Stimulated activated CD4-positive, alpha-beta T cell treated with anti-CD3 and anti-CD28 coated beads, Interleukin-12 subunit alpha, Interleukin-12 subunit beta, amount 100 ng/mL, for 48 hours (primary cell): ENCODE measurements at regions not wholly inside any gene's neighbourhood (a gene's known extent, or its start where the extent isn't known, plus 50 kb on each side); places are given as distances from the start of the nearest gene placed in this dataset.

Experiments
- DNase-seq, 3 donors: peaks; one replicate each; pipeline ENCODE4 v3.0.0-alpha.2; 2020; ENCODE audit warnings: low read depth in 2 of 3, low spot score in 1 of 3

DNA sequence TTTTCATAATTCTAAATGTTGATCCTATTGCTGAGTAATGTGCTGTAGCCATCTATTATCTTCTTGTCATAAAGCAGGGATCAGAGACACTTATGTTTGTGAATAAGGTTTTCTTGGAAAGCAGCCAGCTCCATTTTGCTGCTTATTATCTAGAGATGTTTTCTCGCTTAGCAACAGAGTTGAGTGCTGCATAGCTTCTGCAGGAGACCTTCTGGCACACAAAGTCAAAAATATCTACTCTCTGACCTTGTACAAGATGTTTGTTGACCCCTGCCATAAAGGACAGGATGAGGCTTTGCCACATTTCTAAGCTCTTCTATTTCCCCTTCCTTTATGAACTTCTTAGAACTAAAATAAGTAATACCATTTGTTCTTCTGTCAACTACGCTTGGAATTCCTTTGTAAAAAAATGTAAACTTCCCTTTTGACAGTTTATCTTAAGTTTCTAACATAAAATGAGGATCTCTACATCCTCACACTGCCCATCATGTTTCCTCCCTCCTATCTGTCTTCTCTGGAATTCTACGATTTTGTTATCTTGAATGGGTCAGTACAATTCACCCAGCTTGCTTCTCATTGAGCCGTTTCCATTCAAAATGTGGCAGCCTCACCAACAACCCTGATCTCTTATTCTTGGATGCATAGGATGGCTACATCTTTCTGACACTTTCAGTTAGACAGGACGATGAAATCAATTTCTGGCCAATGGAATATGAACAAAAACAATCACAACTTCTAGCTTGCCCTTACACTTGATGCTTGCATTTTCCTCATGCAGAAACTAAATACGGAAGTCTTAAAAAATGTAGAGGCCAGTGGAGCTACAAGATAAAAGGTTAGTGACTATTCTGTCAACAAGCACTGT is 1377.0 kb downstream of the SUCLG1 start:
- no peak for DNase-seq

DNA sequence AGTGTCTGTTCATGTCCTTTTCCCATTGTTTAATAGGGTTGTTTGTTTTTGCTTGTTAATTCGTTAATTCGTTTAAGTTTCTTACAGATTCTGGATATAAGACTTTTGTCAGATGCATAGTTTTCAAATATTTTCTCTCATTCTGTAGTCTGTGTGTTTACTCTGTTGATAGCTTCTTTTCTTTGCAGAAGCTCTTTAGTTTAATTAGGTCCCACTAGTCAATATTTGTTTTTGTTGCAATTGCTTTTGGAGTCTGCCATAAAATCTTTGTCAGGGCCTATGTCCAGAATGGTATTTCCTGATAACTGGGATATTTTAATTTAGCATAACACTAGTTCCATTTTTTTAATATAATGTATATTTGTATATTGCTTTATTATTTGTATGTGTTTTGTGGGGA is 1380.1 kb downstream of the SUCLG1 start:
- DNase-seq, result no peak

- DNase-seq, result no peak
Measured at GRCh38 chr2:83072767-83073166, 1386.3 kb downstream of the SUCLG1 start.

DNA sequence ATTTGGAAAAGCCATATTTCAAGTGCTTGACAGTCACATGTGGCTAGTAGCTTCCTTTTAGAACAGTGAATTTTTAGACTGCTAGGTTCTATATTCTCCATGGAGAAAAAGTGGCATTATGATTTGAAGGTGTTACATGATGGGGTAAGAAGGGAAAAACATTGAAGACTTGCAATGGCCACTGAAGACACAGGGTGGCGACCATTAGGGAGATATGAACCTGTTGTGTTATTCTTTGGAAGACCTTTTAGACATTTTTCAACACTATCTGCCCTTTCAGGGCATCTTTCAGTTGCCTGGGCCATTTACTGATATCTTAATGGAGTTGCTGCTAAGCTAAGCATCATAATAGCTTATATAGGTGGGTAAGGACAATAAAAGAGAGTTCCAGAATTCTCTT is 1387.2 kb downstream of the SUCLG1 start:
- no peak for DNase-seq

DNA sequence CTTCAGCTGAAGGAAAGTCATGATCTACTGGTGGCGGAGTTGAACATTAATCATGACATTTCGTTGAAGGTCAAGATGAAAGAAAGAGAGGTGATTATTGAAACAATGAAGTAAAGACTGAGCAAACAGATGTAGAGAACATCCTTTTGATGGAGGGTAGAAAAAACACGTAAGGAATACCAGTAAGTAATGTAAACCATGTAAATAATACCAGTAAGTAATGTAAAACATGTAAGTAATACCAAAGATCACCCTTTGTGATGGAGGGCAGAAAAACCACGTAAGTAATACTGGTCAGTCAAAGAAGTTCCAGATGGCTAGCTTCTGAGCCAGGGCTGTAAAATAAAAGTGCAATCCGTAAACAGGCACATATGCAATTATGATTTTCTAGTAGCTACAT is 1387.7 kb downstream of the SUCLG1 start:
- DNase-seq, result no peak

- DNase-seq, result no peak
Measured at GRCh38 chr2:83069724-83070123, 1389.4 kb downstream of the SUCLG1 start.

GRCh38 chr2:83068714-83069113 is 1390.4 kb downstream of the SUCLG1 start:
- DNase-seq, result no peak

DNA sequence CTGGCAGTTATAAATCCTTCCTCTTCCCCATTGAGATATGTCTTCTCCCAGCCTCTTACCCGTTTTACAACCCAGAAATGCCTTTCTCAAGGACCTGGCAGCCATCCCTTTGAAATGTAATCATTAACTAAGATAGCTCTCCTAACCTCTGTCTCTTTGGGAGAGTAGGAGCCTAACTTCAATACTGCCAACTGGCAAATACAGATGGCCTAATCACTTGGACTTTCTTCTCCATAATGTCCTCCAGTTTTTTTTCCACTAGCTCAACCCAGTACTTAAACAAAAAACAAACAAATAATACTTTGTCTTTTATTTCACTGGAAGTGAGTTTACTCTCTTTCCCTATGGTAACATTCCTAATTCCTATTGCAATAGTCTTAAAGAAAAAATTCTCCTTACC is 1391.1 kb downstream of the SUCLG1 start:
- DNase-seq, result no peak

DNA sequence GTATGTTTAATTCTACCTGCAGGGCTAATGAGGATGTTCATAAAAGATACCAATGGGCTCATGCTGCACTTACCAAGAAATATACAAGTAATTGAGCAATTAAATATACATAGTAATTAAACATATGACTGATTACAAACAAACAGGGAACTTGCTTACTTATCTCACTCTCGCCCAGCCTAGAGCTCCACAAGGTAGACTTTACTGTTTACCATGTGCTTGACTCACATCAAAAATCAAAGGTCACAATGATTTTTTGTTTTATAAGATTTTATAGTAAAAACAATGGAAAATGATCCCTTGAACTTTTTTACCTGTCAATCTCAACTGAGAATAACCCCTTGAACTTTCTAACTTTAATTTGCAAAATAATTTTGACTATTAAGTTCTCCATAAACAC is 1395.1 kb downstream of the SUCLG1 start:
- DNase-seq, result no peak

GRCh38 chr2:83063511-83063910 is 1395.6 kb downstream of the SUCLG1 start:
- no peak for DNase-seq

DNA sequence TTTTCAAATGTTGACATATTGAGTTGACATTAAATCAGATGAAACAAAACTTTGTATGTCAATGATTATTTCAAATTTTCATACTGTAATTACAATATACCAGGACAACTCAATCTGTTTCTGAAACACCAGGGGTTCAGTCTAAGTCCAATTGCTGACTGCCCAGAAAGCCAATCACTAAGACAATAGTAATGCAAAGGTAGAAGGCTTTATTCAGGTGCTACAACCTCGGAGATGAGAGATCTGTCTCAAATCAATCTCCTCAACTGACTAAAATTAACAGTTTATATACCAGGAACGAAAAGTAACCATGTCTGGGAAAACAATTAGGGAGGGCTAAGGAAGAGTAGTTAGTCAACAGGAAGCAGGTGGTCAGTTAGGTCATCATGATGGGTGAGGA is 1400.4 kb downstream of the SUCLG1 start:
- no peak for DNase-seq

GRCh38 chr2:83055376-83056010 is 1403.6 kb downstream of the SUCLG1 start:
- DNase-seq, result no peak

- no peak for DNase-seq
Measured at GRCh38 chr2:83054751-83055150, 1404.3 kb downstream of the SUCLG1 start.

DNA sequence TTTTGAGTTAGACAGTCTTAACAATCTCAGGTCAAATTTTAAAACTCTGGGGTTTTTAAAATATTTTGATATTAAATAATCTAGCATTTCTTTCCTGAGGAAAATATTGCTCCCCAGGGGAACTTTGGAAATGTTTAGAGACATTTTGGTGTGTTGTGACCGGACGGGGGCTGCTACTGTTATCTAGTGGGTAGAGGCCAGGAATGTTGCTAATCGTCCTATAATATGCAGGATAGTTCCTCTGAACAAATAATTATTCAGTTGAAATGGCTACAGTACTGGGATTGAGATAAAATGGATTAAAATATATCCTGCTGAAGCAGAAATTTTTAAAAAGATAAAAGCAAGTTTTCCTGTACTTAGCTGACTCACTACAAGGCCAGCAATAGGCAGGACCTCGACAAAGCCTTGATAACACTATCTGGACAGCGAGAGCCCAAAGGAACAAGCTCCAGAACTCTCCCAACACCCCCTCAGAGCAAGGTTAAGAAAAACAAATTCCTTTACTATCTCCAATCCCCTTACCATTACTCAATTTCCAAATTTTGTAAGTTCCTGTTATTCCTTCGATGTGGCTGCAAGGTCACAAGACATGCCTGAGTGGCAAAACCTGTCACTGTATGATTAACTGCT is 1407.4 kb downstream of the SUCLG1 start:
- no peak for DNase-seq

DNA sequence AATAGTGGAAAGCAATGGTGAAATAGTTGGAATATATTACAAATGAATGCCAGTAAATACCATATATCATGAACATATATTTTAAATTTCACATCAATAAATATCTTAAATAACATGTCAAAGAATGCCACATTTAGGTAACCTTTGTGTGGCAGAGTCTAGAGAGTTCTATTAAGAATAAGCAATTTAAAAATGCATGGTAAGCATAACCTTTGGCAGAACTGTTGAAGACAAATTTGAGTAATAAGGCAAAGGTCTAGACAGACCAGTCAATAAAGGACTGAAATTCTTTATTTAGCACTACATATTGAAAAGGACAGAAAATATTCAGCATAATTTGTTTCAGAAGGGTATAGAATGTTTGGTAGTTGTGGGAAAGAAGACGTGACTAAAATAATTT is 1417.0 kb downstream of the SUCLG1 start:
- DNase-seq, result no peak

DNA sequence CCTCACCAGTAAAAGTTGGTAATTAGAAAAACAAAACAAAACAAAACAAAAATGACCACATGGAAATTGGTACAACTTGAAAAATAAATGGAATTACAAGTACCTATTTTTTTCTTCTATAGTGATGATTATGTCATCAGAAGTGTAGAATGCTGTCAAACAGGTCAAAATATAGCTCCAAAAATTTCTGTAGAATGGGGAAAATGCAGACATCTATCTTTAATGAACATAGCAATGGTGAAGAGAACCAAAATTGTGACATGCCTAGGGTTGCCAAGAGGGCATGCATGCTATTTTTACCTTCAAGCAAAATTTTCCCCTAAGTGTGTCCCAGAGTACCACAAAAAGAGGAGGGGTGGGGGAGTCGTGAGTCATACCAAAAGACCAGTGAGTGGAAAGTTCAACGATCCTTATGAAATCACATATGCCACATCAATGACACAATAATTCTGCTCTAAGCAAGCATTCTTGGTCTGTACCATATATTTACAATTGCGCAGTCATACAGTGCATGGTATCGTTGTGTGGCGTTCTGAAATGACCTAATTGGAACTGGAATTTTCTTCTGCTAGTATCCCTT is 1436.4 kb downstream of the SUCLG1 start:
- DNase-seq, result no peak

DNA sequence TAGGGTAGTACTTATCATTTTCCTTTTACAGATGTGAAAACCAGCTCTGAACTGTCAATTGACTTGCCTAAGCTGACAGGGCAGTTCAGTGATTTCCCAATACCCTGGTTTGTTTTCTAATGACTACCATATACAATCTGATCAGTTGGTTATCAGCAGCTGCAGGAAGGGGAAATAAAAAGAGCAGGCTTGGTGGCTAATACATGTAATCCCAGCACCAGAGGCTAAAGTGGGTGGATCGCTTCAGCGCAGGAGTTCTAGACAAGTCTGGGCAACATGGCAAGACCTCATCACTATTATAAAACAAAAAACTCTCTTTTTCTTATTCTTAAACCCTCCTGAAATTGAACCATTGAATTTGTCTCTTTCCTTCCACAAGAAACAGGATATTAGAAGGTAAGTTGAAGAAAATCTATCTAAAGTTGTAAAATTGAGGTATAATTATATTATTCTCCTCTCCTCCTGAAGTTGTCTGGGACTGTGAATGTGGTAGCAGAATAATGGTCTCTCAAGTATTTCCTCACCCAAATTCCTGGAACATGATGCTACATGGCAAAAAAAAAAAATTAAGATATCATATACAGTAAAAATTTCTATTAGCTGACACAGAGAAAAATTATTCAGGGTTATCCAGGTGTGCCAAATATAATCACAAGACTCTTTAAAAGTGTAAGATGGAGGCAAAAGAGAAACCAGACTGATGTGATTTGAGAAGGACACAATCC is 1441.6 kb downstream of the SUCLG1 start:
- DNase-seq, result no peak

- no peak for DNase-seq
Measured at GRCh38 chr2:83016343-83017110, 1442.6 kb downstream of the SUCLG1 start.

GRCh38 chr2:83015900-83016299 is 1443.2 kb downstream of the SUCLG1 start:
- DNase-seq, result no peak

DNA sequence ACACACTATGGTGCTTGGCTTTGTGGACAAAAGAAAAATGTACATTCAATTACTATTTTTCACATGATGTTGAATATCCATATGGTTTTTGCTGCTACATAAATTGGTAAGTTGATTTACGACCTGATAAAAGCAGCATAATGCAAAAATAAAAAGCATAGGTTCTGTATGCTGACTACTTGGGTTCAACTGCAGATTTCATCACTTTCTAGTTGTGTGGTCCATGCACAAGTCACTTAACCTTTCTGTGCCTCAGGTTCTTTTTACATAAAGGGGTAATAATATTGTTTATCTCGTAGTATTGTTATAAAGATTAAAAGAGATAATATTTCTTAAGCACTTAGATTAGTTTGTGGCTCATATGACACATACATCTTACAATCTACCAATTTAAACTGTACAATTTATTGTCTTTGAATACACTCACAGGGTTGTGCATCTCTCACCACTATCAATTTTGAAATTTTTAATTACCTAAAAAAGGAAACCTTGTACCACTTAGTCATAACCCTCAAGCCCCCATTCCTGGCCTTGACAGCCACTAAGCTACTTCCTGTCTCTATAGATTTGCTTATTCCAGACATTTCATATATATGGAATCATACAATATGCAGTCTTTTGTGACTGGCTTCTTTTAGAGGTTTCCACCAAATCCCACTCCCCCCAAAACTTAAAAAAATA is 1443.9 kb downstream of the SUCLG1 start:
- no peak for DNase-seq
